Uterus (tissue), 3 donors: ENCODE measurements at regions not wholly inside any gene's neighbourhood (a gene's known extent, or its start where the extent isn't known, plus 50 kb on each side); places are given as distances from the start of the nearest gene placed in this dataset.

Source experiments
- DNase-seq, 2 donors: peaks; one replicate each; pipeline ENCODE4 v3.0.0-alpha.2; 2019 to 2020
- H3K27ac ChIP-seq, 2 donors: fragments of 200-600 bp; sonication (generic); 1 replicate in 1 of 2; 2 replicates in 1 of 2; pipeline ENCODE4 v1.5.1; 2016 to 2018
- H3K27me3 ChIP-seq, 2 donors: fragments of 200-600 bp; sonication (generic); one replicate each; pipeline ENCODE4 v1.5.1; 2018 to 2019; ENCODE audit warnings: control low read depth in 1 of 2
- H3K36me3 ChIP-seq, 2 donors: fragments of 200-600 bp; sonication (generic); one replicate each; pipeline ENCODE4 v1.5.1; 2019; ENCODE audit warnings: control low read depth in 1 of 2
- H3K4me1 ChIP-seq, 2 donors: fragments of 200-600 bp; sonication (generic); one replicate each; pipeline ENCODE4 v1.5.1; 2018 to 2019; ENCODE audit warnings: control low read depth in 1 of 2
- H3K4me3 ChIP-seq, 2 donors: fragments of 200-600 bp; sonication (generic); 1 replicate in 1 of 2; 2 replicates in 1 of 2; pipeline ENCODE4 v1.5.1; 2018 to 2019; ENCODE audit warnings: mild to moderate bottlenecking in 1 of 2
- H3K9me3 ChIP-seq, 2 donors: fragments of 200-600 bp; sonication (generic); one replicate each; pipeline ENCODE4 v1.5.1; 2019; ENCODE audit warnings: control low read depth in 1 of 2
- POLR2A ChIP-seq, 2 donors: fragments of 450-650 bp; IDR thresholded peaks; one replicate each; pipeline ENCODE4 v1.6.1; 2016; ENCODE audit warnings: antibody characterized with exemption in 2 of 2, mild to moderate bottlenecking in 1 of 2, moderate library complexity in 1 of 2
- intact Hi-C: fragments of 100-400 bp; cut with DNase I; formaldehyde crosslinking; loops from one replicate; pipeline ENCODE4 v1.15.1; 2023; ENCODE audit warnings: low total_unique reads
- TF ChIP-seq, protein P1 (sequence below), 4 experiments: fragments of 200-600 bp in 2 of 4; fragments of 450-650 bp in 2 of 4; sonication (generic) in 2 of 4; IDR thresholded peaks; one replicate each; pipeline ENCODE4 v1.5.1; 2016 to 2019; ENCODE audit warnings: antibody characterized with exemption in 4 of 4, mild to moderate bottlenecking in 2 of 4, moderate library complexity in 1 of 4
- donor health status: DM: yes; HTN: yes; CAD: no.

- H3K9me3 ChIP-seq: no peaks in the 10 kb centered on the region
- intact Hi-C loops: no loop called here
- no peak for DNase-seq
Observed at GRCh38 chr11:96706761-96707160, 316.9 kb downstream of the JRKL start.

GRCh38 chr11:96707273-96707672 is 317.5 kb downstream of the JRKL start:
- Histone ChIP-seq H3K4me1 (no peaks in the 10 kb centered on the region), H3K9me3 (no peaks in the 10 kb centered on the region), H3K27ac (no peak overlapping the region), H3K36me3 (no peaks in the 10 kb centered on the region), H3K4me3 (no peak overlapping the region), H3K27me3 (no peaks in the 10 kb centered on the region)
- intact Hi-C loops: no loop called here
- TF ChIP-seq, protein P1, sequence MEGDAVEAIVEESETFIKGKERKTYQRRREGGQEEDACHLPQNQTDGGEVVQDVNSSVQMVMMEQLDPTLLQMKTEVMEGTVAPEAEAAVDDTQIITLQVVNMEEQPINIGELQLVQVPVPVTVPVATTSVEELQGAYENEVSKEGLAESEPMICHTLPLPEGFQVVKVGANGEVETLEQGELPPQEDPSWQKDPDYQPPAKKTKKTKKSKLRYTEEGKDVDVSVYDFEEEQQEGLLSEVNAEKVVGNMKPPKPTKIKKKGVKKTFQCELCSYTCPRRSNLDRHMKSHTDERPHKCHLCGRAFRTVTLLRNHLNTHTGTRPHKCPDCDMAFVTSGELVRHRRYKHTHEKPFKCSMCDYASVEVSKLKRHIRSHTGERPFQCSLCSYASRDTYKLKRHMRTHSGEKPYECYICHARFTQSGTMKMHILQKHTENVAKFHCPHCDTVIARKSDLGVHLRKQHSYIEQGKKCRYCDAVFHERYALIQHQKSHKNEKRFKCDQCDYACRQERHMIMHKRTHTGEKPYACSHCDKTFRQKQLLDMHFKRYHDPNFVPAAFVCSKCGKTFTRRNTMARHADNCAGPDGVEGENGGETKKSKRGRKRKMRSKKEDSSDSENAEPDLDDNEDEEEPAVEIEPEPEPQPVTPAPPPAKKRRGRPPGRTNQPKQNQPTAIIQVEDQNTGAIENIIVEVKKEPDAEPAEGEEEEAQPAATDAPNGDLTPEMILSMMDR (IDR thresholded peaks at IDR 0.05): no peak
- no peak for TF ChIP-seq POLR2A (IDR thresholded peaks at IDR 0.05)
- DNase-seq: no peak

More at GRCh38 chr11:96706761-96707160, 316.9 kb downstream of the JRKL start:
- no peaks in the 10 kb centered on the region for H3K4me1 ChIP-seq
- H3K27me3 ChIP-seq: no peaks in the 10 kb centered on the region
- H3K36me3 ChIP-seq: no peaks in the 10 kb centered on the region
- H3K4me3 ChIP-seq: no peak overlapping the region
- no peak for TF ChIP-seq POLR2A (IDR thresholded peaks at IDR 0.05)
- TF ChIP-seq, protein P1 (IDR thresholded peaks at IDR 0.05): no peak
- no peak overlapping the region for H3K27ac ChIP-seq

- no peak for TF ChIP-seq POLR2A (IDR thresholded peaks at IDR 0.05)
- TF ChIP-seq, protein P1 (IDR thresholded peaks at IDR 0.05): no peak
- Histone ChIP-seq H3K27ac (no peak overlapping the region), H3K36me3 (no peaks in the 10 kb centered on the region), H3K4me1 (no peaks in the 10 kb centered on the region), H3K27me3 (no peaks in the 10 kb centered on the region), H3K4me3 (no peak overlapping the region), H3K9me3 (no peaks in the 10 kb centered on the region)
- intact Hi-C loops: no loop called here
- DNase-seq: no peak
Observed at GRCh38 chr11:96708219-96708878, 318.5 kb downstream of the JRKL start.

DNA sequence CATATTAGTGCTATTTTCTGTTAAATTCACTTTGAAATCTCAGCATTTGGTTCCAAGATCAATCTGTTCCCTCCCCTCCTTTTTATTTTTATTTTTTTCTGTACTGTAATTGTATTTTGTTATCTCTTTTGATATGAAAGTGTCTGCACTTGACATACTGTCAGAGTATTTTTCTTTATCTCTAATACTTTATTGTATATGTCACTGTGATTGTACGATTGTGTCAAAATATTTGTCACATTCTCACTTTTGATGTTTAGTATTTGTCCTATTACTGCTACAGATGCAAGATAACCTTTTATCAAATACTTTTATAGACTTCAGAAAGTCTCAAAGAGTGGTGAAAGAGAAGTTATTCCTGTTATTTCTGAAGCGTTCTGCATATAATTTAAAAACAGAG is 323.5 kb downstream of the JRKL start:
- intact Hi-C loops: no loop called here
- no peak overlapping the region for H3K4me3 ChIP-seq
- no peaks in the 10 kb centered on the region for H3K27me3 ChIP-seq
- H3K27ac ChIP-seq: no peak overlapping the region
- H3K36me3 ChIP-seq: no peaks in the 10 kb centered on the region
- no peak for DNase-seq
- TF ChIP-seq POLR2A (IDR thresholded peaks at IDR 0.05): no peak
- TF ChIP-seq, protein P1 (IDR thresholded peaks at IDR 0.05): no peak
- no peaks in the 10 kb centered on the region for H3K4me1 ChIP-seq
- H3K9me3 ChIP-seq: no peaks in the 10 kb centered on the region

DNA sequence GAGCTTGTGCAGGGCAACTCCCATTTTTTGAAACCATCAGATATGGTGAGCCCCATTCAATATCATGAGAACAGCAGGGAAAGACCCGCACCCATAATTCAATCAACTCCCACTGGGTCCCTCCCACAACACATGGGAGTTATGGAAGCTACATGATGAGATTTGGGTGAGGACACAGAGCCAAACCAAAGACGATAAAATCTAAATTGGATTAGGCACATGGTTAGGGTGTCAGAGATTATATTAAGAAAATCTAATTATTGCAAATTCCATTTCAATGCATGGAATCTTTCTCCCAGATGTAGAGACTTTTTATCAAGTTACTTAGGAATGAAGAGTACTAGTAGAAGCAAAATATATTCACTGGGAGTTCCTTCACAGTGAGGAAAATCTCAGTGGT is 324.9 kb downstream of the JRKL start:
- H3K4me3 ChIP-seq: no peak overlapping the region
- H3K36me3 ChIP-seq: no peaks in the 10 kb centered on the region
- TF ChIP-seq, protein P1 (IDR thresholded peaks at IDR 0.05): no peak
- TF ChIP-seq POLR2A (IDR thresholded peaks at IDR 0.05): no peak
- H3K9me3 ChIP-seq: no peaks in the 10 kb centered on the region
- intact Hi-C loops: no loop called here
- H3K27ac ChIP-seq: no peak overlapping the region
- no peak for DNase-seq
- H3K4me1 ChIP-seq: no peaks in the 10 kb centered on the region
- H3K27me3 ChIP-seq: no peaks in the 10 kb centered on the region
